Glomerular visceral epithelial cell (primary cell): ENCODE measurements at regions not wholly inside any gene's neighbourhood (a gene's known extent, or its start where the extent isn't known, plus 50 kb on each side); places are given as distances from the start of the nearest gene placed in this dataset.
A peak's percentile ranks its signal among the peaks of the same experiment; 100 is the strongest.
"Not testable (repeated sequence)": the region's sequence is repeated elsewhere in the genome, so short reads cannot be mapped to it uniquely, and the experiment has no call there.

Experiments
- DNase-seq: peaks from one replicate; pipeline ENCODE4 v3.0.0-alpha.2; 2016; ENCODE audit errors: extremely low spot score

DNA sequence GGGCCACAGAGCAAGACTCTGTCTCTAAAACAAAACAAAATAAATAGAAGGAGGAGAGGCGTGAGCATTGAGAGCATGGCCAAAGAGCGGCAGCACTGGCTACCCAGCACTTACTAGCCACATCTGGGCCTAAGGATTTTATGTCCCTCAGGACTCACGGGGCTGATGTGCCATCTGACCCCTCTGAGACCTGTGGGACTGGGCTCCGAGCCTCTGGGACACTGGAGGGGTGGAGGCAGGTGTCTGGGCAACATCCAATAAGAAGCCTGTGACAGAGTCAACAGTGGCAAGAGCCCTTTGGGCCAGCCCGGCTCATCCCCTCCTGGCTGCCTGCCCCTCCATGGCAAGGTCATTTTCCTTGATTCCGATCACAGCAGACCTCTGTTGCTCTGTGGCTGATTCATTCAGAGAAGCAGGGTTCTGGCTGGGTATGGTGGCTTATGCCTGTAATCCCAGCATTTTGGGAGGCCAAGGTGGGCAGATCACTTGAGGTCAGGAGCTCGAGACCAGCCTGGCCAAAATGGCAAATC is 60.7 kb downstream of the RRM2 start:
- DNase-seq = no peak

DNA sequence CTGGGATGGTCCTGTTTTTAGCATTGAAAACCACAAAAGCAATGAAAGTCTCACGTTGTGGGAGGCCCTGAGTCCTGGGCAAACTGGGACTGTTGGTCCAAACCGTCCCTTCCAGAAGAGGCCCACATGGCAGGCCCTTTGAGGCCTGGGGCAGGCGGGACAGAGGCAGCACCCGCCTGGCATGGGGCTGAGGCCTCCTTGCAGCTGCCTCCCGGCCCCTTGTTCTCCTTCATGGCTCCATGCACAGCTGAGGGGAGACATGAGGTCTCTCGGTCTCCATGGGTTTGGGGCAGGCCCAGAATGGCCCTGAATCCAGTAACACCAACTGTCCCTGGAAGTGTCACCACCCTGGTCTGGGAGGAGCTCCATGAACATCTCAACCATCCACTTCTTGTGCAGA is 61.9 kb downstream of the RRM2 start:
- DNase-seq = no peak

DNA sequence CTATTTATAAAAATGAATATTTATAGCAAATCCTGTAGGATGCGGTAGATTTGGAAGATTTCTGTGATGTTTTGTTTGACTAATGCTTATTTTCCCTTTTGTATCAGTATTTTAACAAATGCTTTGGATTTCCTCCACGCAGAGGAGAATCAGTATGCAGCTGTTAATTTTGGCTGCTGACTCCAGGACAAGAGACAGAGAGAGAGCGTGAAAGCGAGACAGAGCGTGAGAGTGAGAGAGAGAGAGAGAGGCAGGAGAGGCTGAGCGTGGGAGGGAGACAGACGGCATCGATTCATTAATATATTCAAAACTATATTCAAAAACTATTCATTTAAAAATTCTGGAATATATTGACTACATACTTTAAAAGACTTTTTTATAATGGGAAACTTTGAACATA is 62.5 kb downstream of the RRM2 start:
- DNase-seq = no peak

DNA sequence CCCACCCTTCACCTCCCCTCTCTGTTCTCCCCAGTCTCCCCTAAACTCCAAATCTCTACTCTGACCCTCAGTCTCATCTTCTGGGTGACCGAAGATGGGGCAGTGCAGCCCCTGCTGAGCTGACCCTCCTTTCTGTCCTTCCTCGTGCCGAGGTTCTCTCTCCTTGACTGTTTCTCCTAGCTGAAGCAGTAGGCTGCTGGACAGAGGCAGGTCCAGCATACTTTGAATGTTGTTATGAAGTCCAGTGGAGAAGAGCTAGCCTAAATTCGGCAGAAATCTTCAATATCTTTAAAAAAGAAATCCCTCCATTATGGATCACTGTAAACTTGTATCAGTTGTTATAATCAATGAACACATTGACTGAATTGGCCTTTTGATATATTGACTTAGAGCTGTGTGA is 63.2 kb downstream of the RRM2 start:
- no peak for DNase-seq

DNA sequence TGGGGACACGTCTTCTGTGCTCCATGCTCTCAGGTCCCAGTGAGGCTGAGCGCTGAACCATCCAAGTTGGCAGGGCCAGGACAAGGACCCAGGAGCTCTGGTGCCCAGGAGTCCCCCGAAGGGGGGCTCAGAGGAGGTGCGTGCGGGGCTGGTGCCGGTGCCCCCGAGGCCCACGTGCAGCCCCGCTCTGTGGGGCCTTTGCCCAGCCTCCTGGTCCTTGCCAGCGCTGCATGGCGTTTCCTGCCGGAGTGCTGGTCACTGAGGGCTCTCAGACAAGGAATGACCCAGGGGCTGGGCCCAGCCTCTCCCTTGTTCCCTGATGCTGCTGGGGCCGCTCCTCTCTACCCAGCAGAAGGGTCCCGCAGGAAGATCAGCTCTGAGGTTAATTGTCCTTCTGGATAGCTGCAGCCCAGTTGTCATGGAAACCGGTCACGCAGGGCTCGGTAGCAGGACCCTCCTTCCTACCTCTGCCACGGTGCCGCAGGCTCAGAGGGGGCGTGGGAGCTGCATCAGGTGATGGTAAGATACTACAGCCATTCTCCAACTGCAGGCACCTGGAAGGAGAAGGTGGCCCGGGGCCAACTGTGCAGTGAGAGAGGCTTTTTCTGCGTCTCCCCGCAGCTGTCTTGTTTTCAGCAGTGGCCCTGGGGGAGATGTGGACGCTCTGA is 64.5 kb downstream of the RRM2 start:
- DNase-seq = no peak

DNA sequence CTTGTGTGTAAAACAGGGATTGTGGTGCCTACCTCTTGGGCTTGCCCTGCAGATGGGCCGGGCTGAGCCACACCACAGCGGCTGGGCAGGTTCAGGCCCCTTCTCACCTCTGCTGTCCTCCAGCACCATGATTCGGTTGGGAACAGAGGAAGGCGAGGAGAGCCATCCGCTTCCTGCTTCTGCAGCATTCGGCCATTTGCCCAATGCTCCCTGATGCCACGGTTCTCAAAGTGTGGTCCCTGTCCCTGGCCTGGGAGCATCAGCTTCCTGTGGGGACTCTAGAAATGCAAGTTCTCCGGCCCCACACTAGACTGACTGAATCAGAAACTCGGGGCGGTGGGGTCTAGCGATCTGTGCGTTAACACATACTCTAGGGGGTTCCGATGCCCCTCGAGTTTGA is 65.1 kb downstream of the RRM2 start:
- DNase-seq = no peak

DNA sequence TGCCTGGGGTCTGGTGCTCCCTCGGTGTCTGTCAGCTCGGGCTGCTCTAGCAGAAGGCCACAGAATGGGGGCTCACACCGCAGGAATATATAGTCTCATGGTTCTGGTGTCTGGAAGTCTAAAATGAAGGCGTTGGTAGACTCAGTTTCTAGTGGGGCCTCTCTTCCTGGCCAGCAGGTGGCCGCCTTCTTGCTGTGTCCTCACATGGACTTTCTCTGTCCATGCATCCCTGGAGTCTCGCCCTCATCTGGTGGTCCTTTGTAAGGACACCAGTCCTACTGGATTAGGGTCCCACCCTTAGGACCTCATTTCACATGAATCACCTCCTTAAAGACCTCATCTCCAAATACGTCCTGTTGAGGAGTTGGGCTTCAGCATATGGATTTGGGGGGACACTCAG is 65.7 kb downstream of the RRM2 start:
- DNase-seq = peak; percentile 5

DNA sequence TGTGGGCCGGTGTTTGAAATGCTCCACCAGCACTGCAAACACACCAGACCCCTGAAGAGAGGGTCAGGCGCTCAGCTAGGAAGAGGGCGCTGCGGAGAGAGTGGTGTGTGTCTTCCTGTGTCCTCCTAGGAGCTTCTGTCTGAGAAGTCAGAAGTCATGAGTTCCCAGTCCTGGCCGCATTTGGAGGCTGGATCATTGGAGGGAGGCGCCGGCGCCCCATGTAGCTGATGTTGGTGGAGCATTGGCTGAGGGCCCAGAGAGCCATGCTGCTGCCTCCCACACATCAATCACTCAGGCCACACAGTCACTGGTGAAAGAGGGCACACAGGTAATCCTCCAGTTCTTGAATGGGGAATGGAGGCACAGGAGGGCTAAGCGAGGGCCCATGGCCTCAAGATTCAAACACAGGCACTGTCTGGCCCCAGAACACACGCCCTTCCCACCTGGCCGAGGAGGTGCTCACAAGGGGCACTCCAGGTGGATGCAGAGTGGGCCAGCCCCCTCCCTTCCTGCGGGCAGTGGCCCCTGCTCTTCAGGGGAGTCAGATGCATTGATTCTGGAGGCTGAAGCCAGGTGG is 66.3 kb downstream of the RRM2 start:
- DNase-seq = no peak

DNA sequence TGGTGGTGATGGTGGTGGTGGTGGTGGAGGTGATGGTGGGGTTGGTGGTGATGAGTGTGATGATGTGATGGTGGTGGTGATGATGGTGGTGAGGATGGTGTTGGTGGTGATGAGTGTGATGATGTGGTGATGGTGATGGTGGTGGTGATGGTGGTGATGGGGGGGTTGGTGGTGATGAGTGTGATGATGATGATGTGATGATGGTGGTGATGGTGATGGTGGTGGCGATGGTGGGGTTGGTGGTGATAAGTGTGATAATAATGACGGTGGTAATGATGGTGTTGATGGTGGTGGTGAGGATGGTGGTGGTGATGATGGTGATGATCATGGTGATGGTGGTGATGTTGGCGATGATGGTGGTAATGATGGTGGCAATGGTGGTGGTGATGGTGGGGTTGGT is 67.7 kb downstream of the RRM2 start:
- DNase-seq = no peak

DNA sequence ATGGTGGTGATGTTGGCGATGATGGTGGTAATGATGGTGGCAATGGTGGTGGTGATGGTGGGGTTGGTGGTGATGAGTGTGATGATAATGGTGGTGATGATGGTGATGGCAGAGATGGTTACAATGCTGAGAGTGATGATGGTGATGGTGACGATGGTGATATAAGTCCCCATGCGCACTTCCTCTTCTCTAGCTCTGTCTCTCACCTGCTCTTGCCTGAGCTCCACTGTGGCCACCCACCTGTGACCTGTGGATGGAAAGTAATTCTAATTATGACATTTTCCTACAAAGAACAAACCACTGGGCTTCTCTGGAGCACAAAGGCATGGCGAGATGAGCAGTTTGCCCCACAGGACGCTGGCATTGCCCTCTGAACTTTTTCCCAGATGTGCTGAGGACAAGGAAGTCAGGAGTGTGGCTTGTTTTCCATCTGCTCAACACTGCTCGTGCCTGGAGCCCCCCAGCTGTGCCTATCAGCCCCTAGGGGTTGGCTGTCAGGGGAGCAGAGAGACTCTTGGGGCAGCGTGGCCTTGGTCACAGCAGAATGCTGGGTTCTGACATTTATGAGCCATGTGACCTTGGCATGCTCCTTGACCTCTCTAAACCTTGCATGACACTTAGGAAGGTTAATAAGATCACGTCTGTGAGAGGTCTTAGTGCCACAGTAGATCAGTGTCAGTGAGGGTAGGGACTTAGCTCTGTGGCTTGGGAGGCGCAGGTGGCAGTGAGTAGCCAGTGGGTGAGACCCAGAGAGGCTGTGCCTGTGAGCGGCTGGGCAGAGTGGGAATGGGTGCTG is 68.4 kb downstream of the RRM2 start:
- no peak for DNase-seq

DNA sequence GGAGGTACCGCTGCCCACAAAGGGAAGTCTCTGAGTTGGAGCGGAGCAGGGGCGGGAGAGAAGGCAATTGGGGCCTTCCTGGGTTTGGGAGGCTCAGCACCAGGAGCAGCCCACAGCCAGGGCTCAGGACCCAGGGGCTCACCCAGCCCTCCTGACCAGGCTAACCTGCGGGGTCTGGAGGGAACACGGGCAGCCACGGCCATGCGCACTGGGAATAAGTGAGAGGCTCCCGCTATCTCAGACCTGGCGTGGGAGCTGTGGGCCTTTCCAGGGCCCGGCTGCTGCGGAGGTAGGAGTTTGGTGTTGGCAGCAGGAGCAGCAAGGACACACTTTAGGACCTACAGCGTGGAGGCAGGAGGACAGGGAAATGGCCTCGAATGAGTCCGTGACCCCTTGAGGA is 69.0 kb downstream of the RRM2 start:
- DNase-seq = no peak

DNA sequence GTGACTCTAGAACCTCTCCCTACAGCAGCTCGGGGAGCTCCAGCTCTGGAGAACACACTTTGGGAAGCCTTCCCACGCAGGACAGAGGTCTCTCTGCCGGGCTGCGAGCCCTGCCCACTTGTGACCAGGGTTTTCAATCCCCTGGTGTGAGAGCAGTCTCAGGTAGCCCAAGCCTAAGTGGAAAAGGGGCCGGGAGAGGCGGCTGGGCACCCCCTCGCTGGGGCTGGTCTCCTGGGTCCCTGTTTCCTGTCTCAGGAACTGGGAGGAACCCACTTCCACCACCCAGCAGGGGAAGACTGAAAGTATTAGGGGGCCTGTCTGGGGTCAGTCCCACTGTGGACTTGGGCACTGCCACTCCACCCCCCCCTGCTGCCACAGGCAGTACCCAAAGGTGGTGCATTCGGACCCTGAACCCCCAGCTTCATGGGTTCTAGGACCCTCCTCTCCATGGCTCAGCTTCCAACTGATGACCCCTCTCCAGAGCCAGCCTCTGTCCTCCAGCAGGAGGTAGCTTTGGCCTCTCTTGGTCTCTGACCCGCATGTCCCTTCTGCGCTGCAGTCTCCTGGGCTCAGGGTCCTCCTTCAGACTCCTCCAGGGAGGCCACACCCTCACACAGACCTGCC is 70.0 kb downstream of the RRM2 start:
- DNase-seq = no peak

DNA sequence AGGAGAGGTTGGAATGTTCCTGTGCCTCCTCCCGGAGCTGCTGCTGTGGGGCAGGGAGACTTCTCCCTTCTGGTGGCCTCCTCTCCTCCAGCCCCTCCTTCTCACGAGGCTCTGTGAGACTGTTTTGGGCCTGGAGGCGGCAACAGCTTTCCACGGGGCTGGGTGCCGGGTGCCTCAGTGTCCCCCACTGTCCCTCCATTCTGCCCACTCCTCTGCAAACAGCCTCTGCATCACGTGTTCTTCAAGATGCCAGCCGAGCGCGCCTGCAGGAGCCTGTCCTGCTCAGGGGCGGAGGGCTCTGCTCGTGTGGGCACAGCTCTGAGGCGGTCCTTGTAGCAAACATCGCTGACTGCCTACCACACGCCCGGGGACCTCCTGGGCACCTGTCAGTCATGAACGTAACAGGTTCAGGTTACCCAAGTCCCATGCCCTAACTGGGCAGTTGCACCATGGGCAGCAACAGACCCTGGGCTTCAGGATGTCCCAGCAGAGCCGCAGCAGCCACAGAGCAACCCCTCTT is 70.8 kb downstream of the RRM2 start:
- DNase-seq = no peak

DNA sequence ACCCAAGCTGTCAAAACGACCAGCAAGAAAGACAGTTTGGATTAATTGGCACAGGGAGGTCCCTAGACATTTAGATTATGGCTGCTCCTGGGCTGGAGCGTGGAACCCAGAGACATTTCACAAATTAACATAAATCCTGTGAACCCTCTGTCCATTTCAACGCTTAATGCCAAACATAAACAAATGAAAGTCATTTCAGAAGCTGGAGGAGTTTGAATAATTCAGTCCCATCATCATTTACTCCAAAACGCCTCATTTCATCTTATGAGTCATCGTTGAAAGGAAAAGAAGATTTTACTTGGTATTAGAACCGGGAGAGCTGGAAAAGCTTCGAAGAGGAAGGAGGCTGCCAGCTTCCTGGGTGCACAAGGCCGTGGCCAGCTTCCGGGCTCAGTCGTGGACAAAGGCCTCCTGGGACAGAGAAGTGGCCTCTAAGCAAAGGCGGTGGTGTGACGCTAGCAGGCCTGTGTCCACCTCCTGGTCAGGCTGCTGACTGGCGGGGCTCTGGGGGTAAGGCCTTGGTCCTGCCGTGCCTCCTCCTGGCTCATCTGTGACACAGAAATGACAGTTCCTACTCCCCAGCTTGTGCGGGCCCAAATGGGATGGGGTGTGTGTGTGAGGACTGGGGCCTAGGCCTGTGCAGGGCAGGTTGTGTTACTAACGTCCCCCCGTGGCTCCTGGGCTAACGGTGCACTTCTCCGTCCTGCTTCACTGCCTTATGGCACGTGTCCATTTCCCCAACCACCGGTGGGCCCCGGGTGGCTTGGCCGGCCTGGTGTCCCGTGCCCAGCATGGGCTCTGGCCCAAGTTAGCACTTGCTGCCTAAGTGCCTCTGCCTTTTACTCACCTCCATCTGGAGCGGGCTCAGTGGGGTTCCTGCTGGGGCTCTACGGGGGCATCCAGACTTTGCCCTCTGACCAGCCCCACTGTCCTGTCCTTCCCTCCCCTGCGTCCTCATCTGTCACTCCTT is 71.6 kb downstream of the RRM2 start:
- no peak for DNase-seq

DNA sequence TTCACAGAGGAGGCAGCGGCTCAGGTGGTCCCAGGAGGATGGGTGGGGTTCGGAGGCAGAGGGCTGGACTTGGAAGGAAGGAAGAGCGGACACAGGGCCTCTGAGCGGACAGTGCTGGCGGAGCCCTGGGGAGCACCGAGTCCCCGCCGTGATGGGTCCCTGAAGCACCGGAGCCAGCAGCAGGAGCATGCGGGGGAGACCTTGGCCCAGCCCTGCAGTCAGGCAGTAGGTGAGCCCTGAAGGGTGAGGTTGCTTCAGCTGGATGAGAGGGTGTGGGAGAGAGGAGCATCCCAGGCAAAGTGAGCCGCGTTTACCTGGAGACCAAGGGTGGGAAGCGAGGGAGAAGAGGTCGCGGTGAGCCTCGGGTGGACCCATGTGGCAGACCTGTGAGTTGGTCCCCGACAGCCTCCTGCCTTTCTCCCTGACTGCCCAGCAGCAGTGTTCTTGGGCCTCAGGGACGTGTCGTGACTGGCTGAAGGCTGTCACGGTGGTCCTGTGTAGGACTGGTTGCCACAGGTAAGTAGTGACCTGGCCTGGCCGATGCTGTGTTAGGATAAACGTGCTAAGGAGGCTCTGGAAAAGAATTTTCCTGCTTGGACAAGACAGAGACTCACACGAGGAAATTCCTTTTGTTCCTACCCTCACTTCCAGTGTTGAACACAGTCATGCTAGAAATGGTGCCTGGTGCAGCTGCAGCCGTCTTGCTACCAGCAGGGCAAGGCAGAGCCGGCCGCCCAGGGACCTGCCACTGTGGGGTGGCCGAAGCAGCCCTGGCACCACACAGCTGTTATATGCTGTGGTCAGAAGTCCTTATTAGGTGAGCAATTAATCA is 73.0 kb downstream of the RRM2 start:
- DNase-seq = no peak

DNA sequence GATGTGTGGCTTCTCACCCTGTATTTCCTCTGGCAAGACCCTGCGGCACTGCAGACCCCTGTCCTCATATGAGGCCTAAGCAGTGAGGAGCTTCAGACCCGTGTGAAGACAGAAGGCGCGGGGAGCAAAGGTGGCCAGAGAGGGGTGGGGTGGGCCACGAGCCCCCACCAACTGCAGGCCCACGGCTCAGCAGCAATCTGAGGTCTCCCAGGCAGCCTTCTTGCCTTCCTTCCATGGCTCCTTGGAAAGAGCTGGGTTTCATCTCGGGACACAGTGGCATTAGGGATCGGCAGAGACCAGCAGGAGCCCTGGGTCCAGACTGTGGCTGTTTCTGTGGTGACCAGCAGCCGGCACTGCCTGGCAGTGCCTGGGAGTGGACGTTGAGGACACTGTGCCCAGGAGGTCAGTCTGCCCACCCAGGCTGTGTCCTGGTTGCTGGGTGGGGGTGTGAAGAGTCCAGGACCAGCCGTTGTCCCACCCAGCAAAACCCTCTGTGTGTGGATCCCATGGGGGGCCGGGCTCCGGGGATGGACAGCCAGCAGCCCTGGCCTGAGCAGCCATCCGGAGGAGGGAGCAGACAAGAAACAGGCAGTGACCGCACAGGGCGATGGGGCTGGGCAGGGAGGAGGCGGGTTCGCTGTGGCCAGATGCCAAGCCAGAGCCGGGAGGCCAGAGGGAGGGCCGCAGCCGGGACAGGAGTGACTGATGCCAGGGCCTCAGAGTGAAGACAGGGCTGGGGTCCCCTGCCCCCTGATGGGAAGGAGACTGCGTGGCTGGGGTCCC is 73.8 kb downstream of the RRM2 start:
- no peak for DNase-seq

DNA sequence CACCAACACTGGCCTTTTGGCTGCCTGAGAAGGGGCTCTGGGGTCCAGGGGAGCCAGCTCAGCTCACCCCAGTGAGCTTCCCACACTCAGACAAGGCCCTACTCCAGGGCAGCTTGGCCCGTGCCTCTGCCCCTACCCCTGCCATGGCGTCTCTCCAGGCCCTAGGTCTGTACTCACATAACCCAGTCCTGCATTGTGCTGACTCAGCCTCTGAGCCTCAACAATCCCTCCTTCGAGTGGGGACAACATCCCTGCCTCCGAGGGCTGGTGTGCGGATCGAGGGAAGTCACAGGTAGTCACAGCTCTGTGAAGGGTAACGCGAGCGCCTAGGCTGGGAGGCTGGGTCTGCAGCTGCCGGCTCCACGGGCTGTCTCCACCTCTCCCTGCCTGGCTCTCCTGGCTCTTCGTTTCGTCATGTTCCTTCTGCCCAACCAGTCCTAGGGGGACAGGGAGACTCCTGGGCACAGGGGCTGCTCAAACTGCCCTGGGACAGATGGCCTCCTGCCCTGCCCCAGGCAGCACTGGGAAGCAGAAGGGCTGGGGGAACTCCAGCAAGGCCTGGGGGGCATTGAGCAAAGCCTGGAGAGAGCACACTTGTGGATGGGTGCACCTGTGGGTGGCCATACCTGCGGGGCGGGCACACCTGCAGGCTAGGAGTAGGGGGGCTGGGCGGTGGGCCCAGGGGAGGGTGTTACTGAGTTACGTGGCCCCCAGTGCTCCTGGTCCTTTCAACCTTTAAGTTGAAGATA is 74.6 kb downstream of the RRM2 start:
- DNase-seq = no peak

DNA sequence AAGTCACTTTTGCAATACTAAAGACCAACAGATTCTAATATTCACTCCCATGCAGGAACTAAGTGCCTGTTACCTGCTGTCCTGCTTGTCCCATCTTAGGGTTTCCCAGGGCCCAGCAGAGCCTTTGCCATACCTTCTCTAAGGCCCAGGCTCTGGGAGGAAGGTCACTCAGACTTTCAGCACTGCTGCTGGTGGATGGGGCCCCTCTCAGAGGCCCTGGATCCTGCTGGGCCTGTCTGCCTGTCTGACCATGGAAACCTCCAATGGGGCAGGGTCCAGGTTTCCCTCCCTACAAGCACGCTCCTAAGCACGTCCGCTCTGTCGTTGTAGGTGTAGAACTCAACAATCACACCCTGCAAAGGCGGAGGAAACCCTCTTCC is 75.1 kb downstream of the RRM2 start:
- no peak for DNase-seq

DNA sequence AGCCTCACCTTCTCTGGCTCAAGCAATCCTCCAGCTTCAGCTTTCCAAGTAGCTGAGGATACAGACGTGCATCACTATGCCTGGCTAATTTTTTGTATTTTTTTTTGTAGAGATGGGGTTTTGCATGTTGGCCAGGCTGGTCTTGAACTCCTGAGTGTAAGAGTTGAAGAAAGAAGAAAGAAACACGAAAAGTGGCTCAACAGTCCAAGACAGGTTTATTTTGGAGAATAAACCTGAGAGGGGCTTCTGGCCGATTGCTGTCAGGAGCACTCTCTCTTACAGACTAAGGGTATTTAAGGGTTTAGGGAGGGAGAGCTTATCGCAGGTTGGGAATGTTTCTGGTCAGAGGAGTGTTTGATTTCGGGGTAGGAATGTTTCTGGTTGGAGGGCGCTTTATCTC is 75.9 kb downstream of the RRM2 start:
- not testable (repeated sequence) for DNase-seq
